ENCODE measurements at regions not wholly inside any gene's neighbourhood (a gene's known extent, or its start where the extent isn't known, plus 50 kb on each side); places are given as distances from the start of the nearest gene placed in this dataset.

DNA sequence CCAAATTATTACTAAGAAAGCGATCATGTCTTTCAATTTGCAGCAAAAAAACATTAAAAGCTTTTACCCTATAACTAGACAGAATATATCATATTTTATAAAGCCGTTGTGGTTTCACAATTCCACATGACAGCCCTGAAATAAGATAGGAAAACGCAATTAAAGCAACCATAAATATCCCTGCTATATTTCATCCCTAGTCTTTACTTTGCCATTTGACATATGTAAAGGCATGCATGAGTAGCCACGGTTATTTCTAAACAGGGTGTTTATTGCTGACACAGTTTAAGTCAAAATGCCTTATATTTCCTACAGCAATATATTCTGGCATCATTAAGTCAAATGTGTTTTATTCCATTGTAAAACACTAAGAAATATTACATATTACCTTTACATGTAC, 239.9 kb downstream of the DSEL start:
- WGBS (ENCODE audit: extremely low coverage, insufficient read length, low lambda C conversion rate): no CpG with 5 or more reads among the region's 4 CpGs
- H3K14ac ChIP-seq (ENCODE audit: insufficient read depth, low read length): no peak overlapping the region
- no peak overlapping the region for H3K23ac ChIP-seq (ENCODE audit: insufficient read length, low read depth, low read length)
- no peak overlapping the region for H2BK5ac ChIP-seq (ENCODE audit: insufficient read length, low read length)
- H2AK5ac ChIP-seq (ENCODE audit: insufficient read length, low read length): no peak overlapping the region
- H3K18ac ChIP-seq (ENCODE audit: insufficient read length, low read depth, low read length): no peak overlapping the region
- H3T11ph ChIP-seq (ENCODE audit: low read length): no peak overlapping the region
- no peak for TF ChIP-seq CTCF (conservative IDR thresholded peaks at IDR 0.05)
- no peak overlapping the region for H2AFZ ChIP-seq (ENCODE audit: low read length)
- H3K4me1 ChIP-seq (ENCODE audit: insufficient read depth, low read length): no peaks in the 10 kb centered on the region
- DNase-seq: no peak
- H3K4me2 ChIP-seq (ENCODE audit: insufficient read depth, insufficient read length, low read length): no peak overlapping the region
- H2BK120ac ChIP-seq (ENCODE audit: low read depth, low read length, poor library complexity, severe bottlenecking): no peak overlapping the region
- no peak overlapping the region for H4K91ac ChIP-seq (ENCODE audit: insufficient read length, low read depth, low read length)
- H3K79me1 ChIP-seq (ENCODE audit: insufficient read depth, low read depth, low read length, poor library complexity, severe bottlenecking): no peaks in the 10 kb centered on the region
- Mint-ChIP-seq H3K27ac (no peak overlapping the region), H3K9me3 (peaks cover 5% of the 10 kb centered on the region in 2 experiments; a peak in 2 of 5 replicates), H3K4me1 (no peaks in the 10 kb centered on the region), H3K27me3 (ENCODE audit: low read depth) (no peaks in the 10 kb centered on the region), H3K4me3 (no peak overlapping the region), H3K36me3 (ENCODE audit: insufficient read depth in 1 of 3, low read depth in 3 of 3) (no peaks in the 10 kb centered on the region; a peak in 2 of 7 replicates)
- H4K5ac ChIP-seq (ENCODE audit: insufficient read length, low read depth, low read length): no peak overlapping the region
- no peak overlapping the region for H3K4ac ChIP-seq (ENCODE audit: low read depth, low read length)
- no peak overlapping the region for H2BK20ac ChIP-seq (ENCODE audit: low read depth, low read length, poor library complexity, severe bottlenecking)
- H3K9me3 ChIP-seq (ENCODE audit: control insufficient read depth, low read depth, low read length): no peaks in the 10 kb centered on the region
- no peak overlapping the region for H2BK15ac ChIP-seq (ENCODE audit: low read depth, low read length)
- H2BK12ac ChIP-seq (ENCODE audit: insufficient read length, low read depth, low read length): no peak overlapping the region
- H3K27me3 ChIP-seq (ENCODE audit: insufficient read depth, low read length): no peaks in the 10 kb centered on the region
- H3K56ac ChIP-seq (ENCODE audit: insufficient read length, low read depth, low read length): no peak overlapping the region
- H3K79me2 ChIP-seq (ENCODE audit: insufficient read depth, low read length): no peaks in the 10 kb centered on the region
- H3K9ac ChIP-seq (ENCODE audit: extremely low read depth, insufficient read length, low read length): no peak overlapping the region
- H4K20me1 ChIP-seq (ENCODE audit: control insufficient read depth, insufficient read depth, insufficient read length): no peaks in the 10 kb centered on the region
- H3K27ac ChIP-seq (ENCODE audit: insufficient read length, low read depth, low read length): no peak overlapping the region
- no peaks in the 10 kb centered on the region for H3K23me2 ChIP-seq (ENCODE audit: insufficient read length, low read depth, low read length, poor library complexity, severe bottlenecking)
- no peak overlapping the region for H4K8ac ChIP-seq (replicated peaks; ENCODE audit: insufficient read length, low read depth, low read length)
